OCI-LY1 (cell line): ENCODE measurements at regions not wholly inside any gene's neighbourhood (a gene's known extent, or its start where the extent isn't known, plus 50 kb on each side); places are given as distances from the start of the nearest gene placed in this dataset.

Experiments
- CTCF ChIP-seq: fragments of 200-600 bp; sonication (generic), shearing (Covaris generic); IDR thresholded peaks from 2 replicates; pipeline ENCODE4 v1.5.1; 2017; ENCODE audit warnings: mild to moderate bottlenecking, antibody characterized with exemption, low read length, moderate library complexity, mixed read lengths
- EZH2 ChIP-seq: fragments of 200-600 bp; sonication (generic), shearing (Covaris generic); IDR thresholded peaks from 2 replicates; pipeline ENCODE4 v1.8.0; 2017; ENCODE audit warnings: borderline replicate concordance, mixed run types, mild to moderate bottlenecking, antibody characterized with exemption, low read length, moderate library complexity, mixed read lengths

GRCh38 chr12:89827592-89827991 is 119.0 kb upstream of the ATP2B1 start:
- TF ChIP-seq CTCF (no peak), EZH2 (no peak)
